ENCODE measurements at regions not wholly inside any gene's neighbourhood (a gene's known extent, or its start where the extent isn't known, plus 50 kb on each side); places are given as distances from the start of the nearest gene placed in this dataset.
A peak's percentile ranks its signal among the peaks of the same experiment; 100 is the strongest.
"Not testable (repeated sequence)": the region's sequence is repeated elsewhere in the genome, so short reads cannot be mapped to it uniquely, and the experiment has no call there.

DNA sequence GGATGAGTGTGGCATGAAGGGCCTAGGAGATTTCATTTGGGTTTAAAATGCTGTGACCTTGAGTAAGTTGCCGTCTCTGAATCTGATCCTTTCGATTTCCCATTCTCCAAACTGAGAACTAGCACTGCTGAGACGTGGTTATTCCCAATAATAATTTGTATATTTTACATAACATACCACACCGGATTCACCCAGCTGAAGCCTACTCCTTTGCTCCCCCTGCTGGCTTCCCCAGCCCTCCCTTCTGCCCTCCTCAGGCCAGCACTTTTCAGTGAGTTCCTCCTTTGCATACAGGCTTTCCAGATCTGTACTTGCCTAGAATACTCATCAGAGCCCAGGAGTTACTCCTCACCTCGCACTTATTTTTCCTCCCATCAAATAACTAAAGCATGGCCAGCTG, 255.1 kb downstream of the OR4F29 start:
- DNase-seq, result not testable (repeated sequence)

- DNase-seq, result peak; percentile 22 to 44
Observed at GRCh38 chr1:191296-192049, 260.0 kb downstream of the OR4F29 start.

DNA sequence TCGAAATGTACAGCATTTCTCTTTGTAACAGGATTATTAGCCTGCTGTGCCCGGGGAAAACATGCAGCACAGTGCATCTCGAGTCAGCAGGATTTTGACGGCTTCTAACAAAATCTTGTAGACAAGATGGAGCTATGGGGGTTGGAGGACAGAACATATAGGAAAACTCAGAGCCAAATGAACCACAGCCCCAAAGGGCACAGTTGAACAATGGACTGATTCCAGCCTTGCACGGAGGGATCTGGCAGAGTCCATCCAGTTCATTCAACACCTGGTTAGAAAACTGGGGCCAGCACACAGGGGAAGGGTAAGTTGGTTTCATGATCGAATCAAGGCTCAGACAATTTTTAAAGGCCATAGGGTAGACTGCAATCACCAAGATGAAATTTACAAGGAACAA, 260.8 kb downstream of the OR4F29 start:
- DNase-seq, result not testable (repeated sequence)

GRCh38 chr1:189915-190314, 261.6 kb downstream of the OR4F29 start:
- DNase-seq, result not testable (repeated sequence)

GRCh38 chr1:189270-189669, 262.2 kb downstream of the OR4F29 start:
- DNase-seq, result not testable (repeated sequence)

DNA sequence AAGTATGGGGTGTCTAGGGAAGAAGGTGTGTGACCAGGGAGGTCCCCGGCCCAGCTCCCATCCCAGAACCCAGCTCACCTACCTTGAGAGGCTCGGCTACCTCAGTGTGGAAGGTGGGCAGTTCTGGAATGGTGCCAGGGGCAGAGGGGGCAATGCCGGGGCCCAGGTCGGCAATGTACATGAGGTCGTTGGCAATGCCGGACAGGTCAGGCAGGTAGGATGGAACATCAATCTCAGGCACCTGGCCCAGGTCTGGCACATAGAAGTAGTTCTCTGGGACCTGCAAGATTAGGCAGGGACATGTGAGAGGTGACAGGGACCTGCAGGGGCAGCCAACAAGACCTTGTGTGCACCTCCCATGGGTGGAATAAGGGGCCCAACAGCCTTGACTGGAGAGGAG, 264.2 kb downstream of the OR4F29 start:
- DNase-seq, result not testable (repeated sequence)

DNA sequence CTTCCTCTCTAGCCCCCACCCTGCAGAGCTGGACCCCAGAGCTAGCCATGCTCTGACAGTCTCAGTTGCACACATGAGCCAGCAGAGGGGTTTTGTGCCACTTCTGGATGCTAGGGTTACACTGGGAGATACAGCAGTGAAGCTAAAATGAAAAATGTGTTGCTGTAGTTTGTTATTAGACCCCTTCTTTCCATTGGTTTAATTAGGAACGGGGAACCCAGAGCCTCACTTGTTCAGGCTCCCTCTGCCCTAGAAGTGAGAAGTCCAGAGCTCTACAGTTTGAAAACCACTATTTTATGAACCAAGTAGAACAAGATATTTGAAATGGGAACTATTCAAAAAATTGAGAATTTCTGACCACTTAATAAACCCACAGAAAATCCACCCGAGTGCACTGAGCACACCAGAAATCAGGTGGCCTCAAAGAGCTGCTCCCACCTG, 264.8 kb downstream of the OR4F29 start:
- not testable (repeated sequence) for DNase-seq

DNA sequence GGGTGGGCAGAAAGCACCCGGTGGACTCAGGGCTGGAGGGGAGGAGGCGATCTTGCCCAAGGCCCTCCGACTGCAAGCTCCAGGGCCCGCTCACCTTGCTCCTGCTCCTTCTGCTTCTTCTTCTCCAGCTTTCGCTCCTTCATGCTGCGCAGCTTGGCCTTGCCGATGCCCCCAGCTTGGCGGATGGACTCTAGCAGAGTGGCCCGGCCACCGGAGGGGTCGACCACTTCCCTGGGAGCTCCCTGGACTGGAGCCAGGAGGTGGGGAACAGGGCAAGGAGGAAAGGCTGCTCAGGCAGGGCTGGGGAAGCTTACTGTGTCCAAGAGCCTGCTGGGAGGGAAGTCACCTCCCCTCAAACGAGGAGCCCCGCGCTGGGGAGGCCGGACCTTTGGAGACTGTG, 265.3 kb downstream of the OR4F29 start:
- DNase-seq, result not testable (repeated sequence)

- DNase-seq, result not testable (repeated sequence)
Observed at GRCh38 chr1:185526-185925, 266.0 kb downstream of the OR4F29 start.

DNA sequence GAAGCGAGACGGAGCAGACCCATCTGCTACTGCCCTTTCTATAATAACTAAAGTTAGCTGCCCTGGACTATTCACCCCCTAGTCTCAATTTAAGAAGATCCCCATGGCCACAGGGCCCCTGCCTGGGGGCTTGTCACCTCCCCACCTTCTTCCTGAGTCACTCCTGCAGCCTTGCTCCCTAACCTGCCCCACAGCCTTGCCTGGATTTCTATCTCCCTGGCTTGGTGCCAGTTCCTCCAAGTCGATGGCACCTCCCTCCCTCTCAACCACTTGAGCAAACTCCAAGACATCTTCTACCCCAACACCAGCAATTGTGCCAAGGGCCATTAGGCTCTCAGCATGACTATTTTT, 267.2 kb downstream of the OR4F29 start:
- DNase-seq, result not testable (repeated sequence)

GRCh38 chr1:183620-184335, 267.7 kb downstream of the OR4F29 start:
- DNase-seq, result not testable (repeated sequence)

- DNase-seq, result not testable (repeated sequence)
Observed at GRCh38 chr1:183081-183480, 268.4 kb downstream of the OR4F29 start.

DNA sequence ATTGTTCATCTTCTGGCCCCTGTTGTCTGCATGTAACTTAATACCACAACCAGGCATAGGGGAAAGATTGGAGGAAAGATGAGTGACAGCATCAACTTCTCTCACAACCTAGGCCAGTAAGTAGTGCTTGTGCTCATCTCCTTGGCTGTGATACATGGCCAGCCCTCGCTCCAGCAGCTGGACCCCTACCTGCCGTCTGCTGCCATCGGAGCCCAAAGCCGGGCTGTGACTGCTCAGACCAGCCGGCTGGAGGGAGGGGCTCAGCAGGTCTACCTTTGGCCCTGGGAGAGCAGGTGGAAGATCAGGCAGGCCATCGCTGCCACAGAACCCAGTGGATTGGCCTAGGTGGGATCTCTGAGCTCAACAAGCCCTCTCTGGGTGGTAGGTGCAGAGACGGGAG, 268.8 kb downstream of the OR4F29 start:
- DNase-seq, result not testable (repeated sequence)

- DNase-seq, result peak; percentile 44 to 62
Observed at GRCh38 chr1:181247-182216, 269.9 kb downstream of the OR4F29 start.

DNA sequence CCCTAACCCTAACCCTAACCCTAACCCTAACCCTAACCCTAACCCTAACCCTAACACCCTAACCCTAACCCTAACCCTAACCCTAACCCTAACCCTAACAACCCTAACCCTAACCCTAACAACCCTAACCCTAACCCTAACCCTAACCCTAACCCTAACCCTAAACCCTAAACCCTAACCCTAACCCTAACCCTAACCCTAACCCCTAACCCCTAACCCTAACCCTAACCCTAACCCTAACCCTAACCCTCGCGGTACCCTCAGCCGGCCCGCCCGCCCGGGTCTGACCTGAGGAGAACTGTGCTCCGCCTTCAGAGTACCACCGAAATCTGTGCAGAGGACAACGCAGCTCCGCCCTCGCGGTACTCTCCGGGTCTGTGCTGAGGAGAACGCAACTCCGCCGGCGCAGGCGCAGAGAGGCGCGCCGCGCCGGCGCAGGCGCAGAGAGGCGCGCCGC, 270.7 kb downstream of the OR4F29 start:
- not testable (repeated sequence) for DNase-seq

DNA sequence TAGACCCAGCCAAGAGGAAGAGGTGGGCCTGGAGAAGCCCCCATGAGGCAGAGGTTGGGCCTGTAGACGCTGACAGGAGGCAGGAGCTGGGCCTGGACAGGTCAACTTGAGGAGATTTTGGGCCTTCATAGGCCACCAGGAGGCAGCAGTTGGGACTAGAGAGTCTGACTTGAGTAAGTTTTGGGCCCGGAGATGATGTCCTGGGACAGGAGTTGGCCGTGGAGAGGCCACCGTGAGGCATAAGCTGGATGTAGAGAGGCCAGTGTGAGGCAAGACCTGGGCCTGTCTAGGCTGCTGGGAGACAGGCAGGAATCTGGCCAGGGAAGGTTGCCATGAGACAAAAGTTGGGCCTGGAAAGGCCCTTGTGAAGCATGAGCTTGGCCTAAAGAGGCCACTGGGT, 312.6 kb downstream of the OR4F29 start:
- DNase-seq, result not testable (repeated sequence)

- DNase-seq, result not testable (repeated sequence)
Observed at GRCh38 chr1:137664-138063, 313.8 kb downstream of the OR4F29 start.

DNA sequence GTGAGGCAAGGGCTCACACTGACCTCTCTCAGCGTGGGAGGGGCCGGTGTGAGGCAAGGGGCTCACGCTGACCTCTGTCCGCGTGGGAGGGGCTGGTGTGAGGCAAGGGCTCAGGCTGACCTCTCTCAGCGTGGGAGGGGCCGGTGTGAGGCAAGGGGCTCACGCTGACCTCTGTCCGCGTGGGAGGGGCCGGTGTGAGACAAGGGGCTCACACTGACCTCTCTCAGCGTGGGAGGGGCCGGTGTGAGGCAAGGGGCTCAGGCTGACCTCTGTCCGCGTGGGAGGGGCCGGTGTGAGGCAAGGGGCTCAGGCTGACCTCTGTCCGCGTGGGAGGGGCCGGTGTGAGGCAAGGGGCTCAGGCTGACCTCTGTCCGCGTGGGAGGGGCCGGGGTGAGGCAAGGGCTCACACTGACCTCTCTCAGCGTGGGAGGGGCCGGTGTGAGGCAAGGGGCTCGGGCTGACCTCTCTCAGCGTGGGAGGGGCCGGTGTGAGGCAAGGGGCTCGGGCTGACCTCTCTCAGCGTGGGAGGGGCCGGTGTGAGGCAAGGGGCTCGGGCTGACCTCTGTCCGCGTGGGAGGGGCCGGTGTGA, 315.0 kb downstream of the OR4F29 start:
- not testable (repeated sequence) for DNase-seq

- not testable (repeated sequence) for DNase-seq
Observed at GRCh38 chr1:134936-135335, 316.5 kb downstream of the OR4F29 start.

DNA sequence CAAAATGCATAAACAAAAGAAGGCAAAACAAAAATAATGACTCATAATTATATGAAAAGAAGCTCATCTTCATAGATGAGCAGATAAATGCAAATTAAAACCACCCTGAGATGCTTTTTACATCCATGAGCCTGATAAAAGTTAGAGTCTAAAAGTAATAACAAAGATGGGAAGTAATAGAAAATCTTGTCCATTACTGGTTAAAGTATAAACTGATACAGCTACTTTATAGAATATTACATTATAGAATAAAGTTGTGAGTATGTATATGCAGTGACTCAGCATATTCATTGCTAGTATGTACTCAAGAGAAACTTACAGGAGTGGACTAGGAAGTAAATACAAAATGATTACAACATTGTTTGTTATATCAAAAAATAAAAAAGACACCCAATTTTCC, 333.0 kb downstream of the OR4F29 start:
- not testable (repeated sequence) for DNase-seq

- DNase-seq, result not testable (repeated sequence)
Observed at GRCh38 chr1:115534-115933, 335.9 kb downstream of the OR4F29 start.

DNA sequence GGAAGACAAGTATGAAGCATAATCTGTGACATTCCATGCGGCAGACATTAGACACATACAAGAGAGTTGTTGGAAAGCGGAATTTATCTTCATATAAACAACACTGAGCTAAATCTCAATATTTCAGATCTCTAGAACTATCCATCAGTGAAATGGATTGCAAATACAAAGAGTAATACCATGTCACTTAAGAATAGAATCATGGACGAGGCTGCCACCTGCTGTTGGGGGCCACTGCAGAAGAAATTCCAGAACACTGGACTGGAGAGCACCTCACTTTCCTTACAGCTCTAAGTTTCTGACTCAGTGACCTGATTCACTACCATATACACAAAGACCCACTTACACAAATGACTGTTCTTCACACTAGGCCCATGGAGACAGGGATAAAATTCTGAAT, 346.7 kb downstream of the OR4F29 start:
- DNase-seq, result not testable (repeated sequence)

Data from CD4-positive, alpha-beta T cell treated with Interleukin-1 beta for 1 hour (primary cell).